ENCODE measurements at regions not wholly inside any gene's neighbourhood (a gene's known extent, or its start where the extent isn't known, plus 50 kb on each side); places are given as distances from the start of the nearest gene placed in this dataset.
"Not testable (repeated sequence)": the region's sequence is repeated elsewhere in the genome, so short reads cannot be mapped to it uniquely, and the experiment has no call there.

DNA sequence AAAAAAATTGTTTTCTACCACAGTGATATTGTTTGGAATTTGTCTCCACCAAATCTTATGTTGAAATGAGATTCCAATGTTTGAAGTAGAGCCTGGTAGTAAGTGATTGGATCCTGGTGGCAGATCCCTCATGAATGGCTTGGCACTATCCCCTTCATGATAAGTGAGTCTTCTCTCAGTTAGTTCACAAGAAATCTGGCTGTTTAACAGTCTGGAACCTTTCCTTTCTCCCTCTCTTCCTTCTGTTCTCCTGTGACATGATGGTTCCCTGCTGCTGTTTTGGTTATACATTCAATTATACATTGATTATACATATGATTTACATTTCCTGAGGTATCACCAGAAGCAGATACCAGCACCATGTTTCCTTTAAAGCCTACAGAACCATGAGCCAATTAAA is 442.2 kb downstream of the SLC6A15 start:
- TF ChIP-seq CTCF (IDR thresholded peaks at IDR 0.05; ENCODE audit: low read depth, low read length, missing control alignments), result no peak
- no peak overlapping the region for H3K4me3 ChIP-seq (ENCODE audit: low read depth, low read length)
- DNase-seq (ENCODE audit: low read depth), result no peak
- in situ Hi-C loops (cut with HindIII; ENCODE audit: low sequenced_read_pairs), result no loop called here

DNA sequence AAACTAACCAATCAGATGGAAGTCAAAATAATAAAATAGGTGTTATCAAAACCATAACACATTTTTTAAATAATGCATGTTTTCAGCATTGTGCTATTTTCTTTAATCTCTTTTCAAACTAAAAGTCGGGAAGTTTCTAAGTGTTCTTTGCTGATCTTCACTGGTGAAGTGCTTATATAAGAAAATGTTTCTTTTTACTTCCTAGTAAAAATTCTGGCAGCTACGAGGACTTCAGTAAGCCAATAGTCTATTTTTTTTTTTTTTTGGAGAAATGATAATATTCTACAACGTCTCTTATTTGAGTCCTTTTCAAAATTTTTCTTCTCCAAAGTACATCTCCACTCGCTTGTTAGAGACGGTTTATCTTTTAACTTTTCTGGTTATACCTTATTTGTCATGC is 448.0 kb downstream of the SLC6A15 start:
- H3K4me3 ChIP-seq (ENCODE audit: low read depth, low read length), result no peak overlapping the region
- in situ Hi-C loops (cut with HindIII; ENCODE audit: low sequenced_read_pairs), result no loop called here
- no peak for DNase-seq (ENCODE audit: low read depth)
- TF ChIP-seq CTCF (IDR thresholded peaks at IDR 0.05; ENCODE audit: low read depth, low read length, missing control alignments), result no peak

DNA sequence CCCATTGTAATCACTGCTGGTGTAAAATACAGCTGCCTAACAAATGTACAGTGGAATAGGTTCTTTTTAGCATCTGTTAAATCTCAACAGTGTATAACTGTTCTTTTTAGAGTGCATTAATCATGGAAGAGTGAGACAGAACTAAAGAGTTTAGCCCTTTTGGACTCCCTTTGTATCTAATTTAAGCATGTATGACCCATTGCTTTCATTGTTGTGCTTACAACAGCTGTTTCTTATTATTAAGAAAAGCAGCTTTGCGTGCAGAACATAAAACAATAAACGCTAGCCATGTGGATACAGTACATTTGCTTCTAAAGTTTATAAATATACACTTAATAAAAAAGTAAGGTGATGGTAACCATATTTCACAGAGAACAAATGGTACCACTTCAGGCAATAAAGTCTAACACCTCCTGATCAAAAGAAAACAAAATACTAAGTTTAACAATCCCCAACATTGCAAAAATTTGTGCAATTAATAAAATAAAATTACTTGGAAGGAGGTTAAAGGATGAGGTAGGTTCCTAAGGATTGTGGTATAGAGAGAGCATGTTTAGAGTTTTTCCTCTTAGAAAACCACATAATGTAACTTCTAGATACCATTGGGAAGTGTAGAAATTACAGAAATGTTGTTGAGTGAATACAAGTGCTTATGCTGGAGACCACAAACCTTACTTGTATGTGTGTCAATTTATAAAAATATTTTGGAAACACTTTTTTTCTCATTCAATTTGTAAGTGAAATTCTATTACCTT is 448.7 kb downstream of the SLC6A15 start:
- in situ Hi-C loops (cut with HindIII; ENCODE audit: low sequenced_read_pairs), result no loop called here
- DNase-seq (ENCODE audit: low read depth), result peak; percentile 5
- TF ChIP-seq CTCF (IDR thresholded peaks at IDR 0.05; ENCODE audit: low read depth, low read length, missing control alignments), result no peak
- no peak overlapping the region for H3K4me3 ChIP-seq (ENCODE audit: low read depth, low read length)

- no peak for TF ChIP-seq CTCF (IDR thresholded peaks at IDR 0.05; ENCODE audit: low read depth, low read length, missing control alignments)
- no peak for DNase-seq (ENCODE audit: low read depth)
- in situ Hi-C loops (cut with HindIII; ENCODE audit: low sequenced_read_pairs), result no loop called here
- no peak overlapping the region for H3K4me3 ChIP-seq (ENCODE audit: low read depth, low read length)
These were observed 457.0 kb downstream of the SLC6A15 start for GRCh38 chr12:84455598-84455997.

- DNase-seq (ENCODE audit: low read depth); in situ Hi-C loops (cut with HindIII; ENCODE audit: low sequenced_read_pairs); H3K4me3 ChIP-seq (ENCODE audit: low read depth, low read length): not testable (repeated sequence)
These were observed 466.1 kb downstream of the SLC6A15 start for GRCh38 chr12:84446478-84446877.

- in situ Hi-C loops (cut with HindIII; ENCODE audit: low sequenced_read_pairs), result no loop called here
- DNase-seq (ENCODE audit: low read depth), result no peak
- no peak overlapping the region for H3K4me3 ChIP-seq (ENCODE audit: low read depth, low read length)
- no peak for TF ChIP-seq CTCF (IDR thresholded peaks at IDR 0.05; ENCODE audit: low read depth, low read length, missing control alignments)
These were observed 476.5 kb downstream of the SLC6A15 start for GRCh38 chr12:84436134-84436533.

- no peak for TF ChIP-seq CTCF (IDR thresholded peaks at IDR 0.05; ENCODE audit: low read depth, low read length, missing control alignments)
- no peak overlapping the region for H3K4me3 ChIP-seq (ENCODE audit: low read depth, low read length)
- no peak for DNase-seq (ENCODE audit: low read depth)
- in situ Hi-C loops (cut with HindIII; ENCODE audit: low sequenced_read_pairs), result no loop called here
These were observed 476.9 kb downstream of the SLC6A15 start for GRCh38 chr12:84435682-84436081.

Data from astrocyte of the cerebellum (primary cell).